HG03045 (cell line): ENCODE measurements at regions not wholly inside any gene's neighbourhood (a gene's known extent, or its start where the extent isn't known, plus 50 kb on each side); places are given as distances from the start of the nearest gene placed in this dataset.
"Not testable (repeated sequence)": the region's sequence is repeated elsewhere in the genome, so short reads cannot be mapped to it uniquely, and the experiment has no call there.

ENCODE experiments used
- ATAC-seq: cut with Tn5 transposase; IDR thresholded peaks from one replicate; pipeline ENCODE4 v1.9.1; 2021; ENCODE audit warnings: mild to moderate bottlenecking, moderate library complexity; ENCODE audit not compliant: unreplicated experiment

- no peak for ATAC-seq
These were observed 282.3 kb downstream of the HGF start for GRCh38 chr7:81487516-81487915.

DNA sequence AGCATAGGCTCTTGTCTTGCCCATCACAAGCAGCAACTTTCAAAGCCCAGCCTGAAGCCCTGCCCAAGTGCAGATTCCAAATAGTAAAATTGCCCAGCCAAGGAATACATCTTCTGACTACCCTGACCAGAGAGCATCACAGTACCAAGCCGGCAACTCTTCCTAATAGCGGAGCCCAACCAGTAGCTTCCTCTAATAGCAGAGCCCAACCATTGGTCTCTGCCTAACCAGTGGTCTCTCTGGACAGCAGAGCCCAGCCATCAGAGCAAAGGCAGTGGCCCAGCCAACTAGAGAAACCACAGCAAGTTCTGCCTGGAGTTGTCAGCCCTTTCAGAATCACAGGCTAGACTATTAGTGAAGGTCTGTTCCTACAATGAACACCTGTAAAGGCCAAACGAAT lies 285.6 kb downstream of the HGF start:
- ATAC-seq, result no peak

DNA sequence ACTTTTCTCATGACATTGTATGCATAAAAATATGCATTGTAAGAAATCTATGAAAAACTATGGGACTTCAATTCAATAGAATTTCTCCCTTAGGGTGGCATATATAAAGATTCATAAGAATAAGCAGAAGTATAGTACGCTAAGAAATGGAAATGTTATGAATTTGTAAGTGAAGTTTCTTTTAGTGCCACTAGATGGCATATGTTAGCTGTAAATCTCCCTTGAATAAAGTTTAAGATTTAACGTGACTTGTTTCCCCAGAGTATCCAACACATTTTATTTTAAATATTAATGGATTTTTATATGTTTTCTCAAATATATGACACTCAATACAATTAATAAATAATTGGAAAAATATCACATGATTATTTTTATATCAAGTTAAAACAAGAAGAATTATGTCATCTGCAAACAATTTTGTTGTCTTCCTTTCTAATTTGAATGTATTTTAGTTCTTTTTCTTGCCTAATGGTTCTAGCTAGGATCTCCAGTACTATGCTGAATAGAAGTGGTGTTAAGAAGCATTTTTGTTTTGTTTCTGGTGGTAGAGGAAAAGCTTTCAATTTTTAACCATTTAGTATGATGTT lies 287.2 kb downstream of the HGF start:
- ATAC-seq, result no peak

- ATAC-seq, result no peak
These were observed 291.2 kb downstream of the HGF start for GRCh38 chr7:81478664-81479063.

- not testable (repeated sequence) for ATAC-seq
These were observed 291.6 kb downstream of the HGF start for GRCh38 chr7:81478201-81478600.

- ATAC-seq, result no peak
These were observed 296.6 kb downstream of the HGF start for GRCh38 chr7:81473236-81473635.

DNA sequence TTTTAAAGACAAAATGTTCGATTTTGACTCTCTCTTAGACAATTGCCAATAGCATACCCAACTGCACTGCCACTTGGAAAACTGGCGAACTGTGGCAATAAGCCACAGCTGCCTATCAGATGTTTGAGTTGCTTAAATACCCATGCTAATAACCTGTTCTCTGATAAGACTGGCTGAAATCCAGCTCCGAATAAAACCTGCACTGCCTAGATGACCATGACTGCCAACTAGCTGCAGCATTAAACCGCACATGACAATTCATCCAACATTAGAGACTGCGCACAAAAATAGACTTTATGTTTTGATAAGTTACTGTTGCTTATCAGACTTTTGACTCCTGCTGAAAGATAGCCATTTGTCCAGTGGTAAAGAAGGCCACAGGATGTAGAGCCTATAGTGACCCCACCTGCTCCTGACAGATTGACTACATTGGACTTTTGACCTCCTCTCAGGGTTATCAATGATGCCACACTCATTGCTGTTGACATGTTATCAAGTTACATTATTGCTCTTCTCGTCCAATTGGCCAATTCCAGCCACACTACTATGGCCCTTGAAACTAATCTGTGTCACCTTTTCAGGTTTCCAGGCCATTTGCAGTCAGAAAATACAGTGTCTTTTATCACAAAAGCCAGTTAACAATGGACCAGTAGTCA lies 299.0 kb downstream of the HGF start:
- ATAC-seq, result no peak

- ATAC-seq, result no peak
These were observed 299.8 kb downstream of the HGF start for GRCh38 chr7:81469869-81470723.

DNA sequence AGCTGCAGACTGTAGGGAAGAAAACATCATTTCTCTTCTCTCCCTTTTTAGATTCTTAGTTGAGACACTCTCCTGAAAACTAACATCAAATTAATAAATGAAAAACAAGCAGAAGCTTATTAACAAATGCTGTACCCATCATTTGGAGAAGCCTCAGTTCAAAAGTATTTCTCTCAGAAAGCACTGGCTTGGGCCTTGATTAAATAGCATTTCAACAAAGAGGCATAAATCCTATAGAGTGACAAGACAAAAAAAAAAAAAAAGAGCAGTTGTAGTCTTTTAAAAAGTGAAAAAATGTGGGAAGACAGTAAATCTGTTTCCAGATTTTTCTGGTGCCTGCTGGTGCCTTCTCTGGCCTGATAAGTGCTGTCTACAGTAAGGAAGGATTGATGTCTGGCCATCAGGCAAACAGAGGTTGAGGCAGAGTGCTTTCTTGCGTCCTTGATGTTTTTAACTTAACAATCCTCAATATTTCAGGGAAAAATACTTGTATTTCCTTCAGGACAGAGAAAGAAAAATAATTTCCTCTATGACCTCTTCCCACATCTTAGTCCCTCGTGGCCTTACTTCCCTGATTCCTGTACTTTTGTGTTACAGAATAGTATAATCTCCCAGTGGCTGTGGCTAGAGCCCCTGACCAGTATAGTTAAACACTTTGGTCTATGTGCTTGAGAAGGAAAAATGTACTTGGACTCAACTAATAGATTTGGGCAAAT lies 300.5 kb downstream of the HGF start:
- ATAC-seq, result no peak

GRCh38 chr7:81468526-81468925 lies 301.3 kb downstream of the HGF start:
- no peak for ATAC-seq

DNA sequence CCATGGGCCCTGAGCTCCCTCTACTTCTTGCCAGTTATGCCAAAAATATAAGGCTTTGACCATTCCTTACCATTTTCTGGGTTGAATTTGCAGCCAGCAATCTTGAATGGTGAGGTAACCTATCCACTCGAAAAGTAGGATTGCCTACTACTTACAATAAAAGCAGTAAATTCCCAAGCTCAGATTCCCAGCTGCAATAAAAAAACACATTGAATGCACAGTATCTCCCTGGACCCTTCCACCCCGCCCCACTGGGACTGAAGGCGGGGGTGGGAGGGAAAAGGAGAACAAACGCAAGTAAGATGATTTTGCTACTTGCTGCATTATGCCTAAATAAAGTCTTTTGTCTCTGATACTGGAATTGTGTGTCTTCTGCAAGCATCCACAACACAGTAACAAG lies 301.9 kb downstream of the HGF start:
- no peak for ATAC-seq

GRCh38 chr7:81462672-81463071 lies 307.2 kb downstream of the HGF start:
- no peak for ATAC-seq

DNA sequence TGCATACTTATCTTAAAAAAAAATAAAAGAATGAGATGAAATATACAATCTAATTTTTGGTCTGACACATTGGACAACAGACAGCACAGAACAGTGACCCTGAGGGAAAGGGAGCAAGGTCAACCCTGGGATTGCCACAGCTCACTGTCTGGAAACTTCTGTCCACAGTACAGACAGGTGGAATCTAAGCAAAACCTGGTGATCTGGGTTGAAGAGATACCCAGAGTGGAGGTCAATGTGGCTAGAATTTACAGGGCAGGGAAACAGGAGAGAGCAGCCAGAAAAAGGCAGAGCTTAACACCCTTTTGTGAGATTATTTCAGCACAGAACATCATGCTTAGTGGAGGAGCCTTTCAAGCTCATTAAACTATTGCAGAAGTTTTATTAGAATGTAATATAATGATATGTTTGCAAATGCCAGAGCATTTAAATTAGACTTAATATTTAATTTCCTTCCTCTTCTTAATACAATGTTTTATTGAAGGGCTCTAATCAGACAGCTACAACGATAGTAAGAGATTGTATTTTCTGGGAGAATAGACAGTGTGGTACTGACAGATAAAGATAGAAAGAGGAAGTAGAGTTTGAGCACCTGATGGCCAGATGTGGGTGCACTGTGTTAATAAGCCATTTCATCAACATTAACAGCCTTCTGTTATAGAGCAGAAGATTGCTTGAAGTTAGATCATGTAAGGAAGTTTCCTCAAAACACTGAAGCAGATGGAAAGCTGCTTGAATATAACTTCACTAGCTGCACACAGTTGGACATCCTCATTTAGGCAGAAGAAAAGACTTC lies 309.4 kb downstream of the HGF start:
- no peak for ATAC-seq

DNA sequence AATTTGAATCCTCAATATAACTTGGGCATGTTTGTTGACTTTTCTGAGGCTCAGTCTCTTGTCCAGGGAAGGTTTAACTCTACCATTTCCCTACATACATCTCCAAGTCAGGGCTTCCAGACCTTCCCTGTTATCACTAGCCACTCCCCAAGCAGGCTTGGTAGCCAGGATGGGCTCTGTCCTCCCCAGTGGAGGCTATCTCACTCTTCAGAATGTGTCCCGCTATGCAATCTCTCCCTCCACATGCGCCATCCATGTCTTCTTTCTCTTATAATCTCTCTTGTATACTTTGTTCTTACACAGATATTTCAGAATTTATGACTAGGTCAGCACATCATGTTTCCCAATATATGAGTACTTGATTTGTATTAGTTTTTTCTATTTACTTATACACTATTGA lies 310.4 kb downstream of the HGF start:
- no peak for ATAC-seq

DNA sequence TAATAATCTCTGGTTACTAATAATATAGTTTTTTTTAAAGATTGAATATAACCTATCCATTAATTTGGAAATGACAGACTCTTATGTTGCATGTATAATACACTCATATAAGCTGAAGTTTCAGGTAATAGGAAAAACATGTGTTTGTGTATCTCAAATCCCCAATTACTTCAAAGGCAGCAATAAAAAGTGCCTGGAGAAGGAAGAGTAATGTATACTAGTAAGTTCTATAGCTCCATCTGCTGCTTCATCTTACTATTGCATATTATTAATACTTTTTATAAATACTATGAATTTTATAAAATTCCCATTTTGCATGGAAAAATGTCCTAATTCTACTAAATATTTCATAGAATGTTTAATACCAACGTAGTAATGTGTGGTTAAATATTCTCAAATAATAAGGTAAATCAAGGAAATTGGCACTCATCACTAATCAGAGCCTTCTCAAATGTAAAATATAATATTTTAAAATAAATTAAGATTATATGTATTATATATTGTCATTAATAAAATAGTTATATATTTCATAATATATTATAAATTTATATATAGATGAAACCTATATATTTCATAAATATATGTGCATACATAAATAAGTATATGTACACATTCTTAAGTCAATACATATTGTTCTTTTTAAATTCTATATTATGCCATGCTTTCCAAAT lies 311.9 kb downstream of the HGF start:
- no peak for ATAC-seq

DNA sequence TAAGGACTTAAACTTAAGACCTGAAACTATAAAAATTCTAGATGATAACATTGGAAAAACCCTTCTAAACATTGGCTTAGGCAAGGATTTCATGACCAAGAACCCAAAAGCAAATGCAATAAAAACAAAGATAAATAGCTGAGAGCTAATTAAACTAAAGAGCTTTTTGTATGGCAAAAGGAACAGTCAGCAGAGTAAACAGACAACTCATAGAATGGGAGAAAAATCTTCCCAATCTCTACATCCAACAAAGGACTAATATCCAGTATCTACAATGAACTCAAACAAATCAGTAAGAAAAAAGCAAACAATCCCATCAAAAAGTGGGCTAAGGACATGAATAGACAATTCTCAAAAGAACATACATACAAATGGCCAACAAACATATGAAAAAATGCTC lies 316.1 kb downstream of the HGF start:
- ATAC-seq, result not testable (repeated sequence)

DNA sequence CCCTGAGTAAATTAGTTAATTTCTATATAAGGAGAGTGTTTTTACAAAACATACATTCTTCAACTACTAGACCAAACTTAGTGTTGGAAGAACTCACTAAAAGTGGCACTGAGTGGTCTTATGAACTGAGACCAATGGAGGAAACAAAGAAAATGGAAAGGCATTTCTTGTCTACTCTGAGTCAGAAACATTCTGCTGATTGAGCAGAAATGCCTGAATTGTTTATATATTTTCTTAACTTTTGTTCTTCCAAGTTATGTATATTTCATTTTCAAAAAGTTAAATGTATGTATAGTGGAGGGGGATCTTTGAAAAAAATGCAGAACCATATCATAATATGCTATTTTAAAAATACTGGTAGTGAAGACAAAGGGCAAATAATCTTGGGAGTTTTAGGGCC lies 320.7 kb downstream of the HGF start:
- no peak for ATAC-seq

GRCh38 chr7:81447351-81447952 lies 322.4 kb downstream of the HGF start:
- ATAC-seq, result no peak

GRCh38 chr7:81446212-81446611 lies 323.6 kb downstream of the HGF start:
- ATAC-seq, result no peak

DNA sequence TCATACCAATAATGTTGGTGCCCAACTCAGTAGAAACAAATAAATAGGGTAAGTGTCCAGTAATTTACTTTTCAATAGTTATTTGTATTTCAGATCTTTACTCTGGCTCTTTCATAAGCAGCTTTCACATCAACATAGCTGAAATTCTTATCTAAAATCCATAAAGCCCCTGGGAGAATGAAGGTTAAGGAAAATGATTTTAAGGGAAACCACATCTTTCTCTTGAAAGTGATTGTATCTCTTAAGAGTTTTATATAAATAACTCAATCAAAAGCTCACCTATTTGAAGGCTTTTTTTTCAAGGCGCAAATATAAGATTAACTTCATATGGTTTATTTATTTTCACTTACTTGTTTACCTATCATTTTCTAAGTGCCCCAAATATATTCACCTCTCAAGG lies 324.4 kb downstream of the HGF start:
- ATAC-seq, result no peak
